Astrocyte of the cerebellum (primary cell): ENCODE measurements at regions not wholly inside any gene's neighbourhood (a gene's known extent, or its start where the extent isn't known, plus 50 kb on each side); places are given as distances from the start of the nearest gene placed in this dataset.

Source experiments
- DNase-seq: peaks from one replicate; pipeline ENCODE4 v3.0.0-alpha.2; 2011; ENCODE audit warnings: low read depth
- H3K4me3 ChIP-seq: 2 replicates; pipeline ENCODE4 v1.5.1; 2011; ENCODE audit warnings: mild to moderate bottlenecking, low read depth, low read length, moderate library complexity
- CTCF ChIP-seq: IDR thresholded peaks from 2 replicates; pipeline ENCODE4 v1.5.1; 2012; ENCODE audit warnings: low read length, low read depth, moderate library complexity, mild to moderate bottlenecking; ENCODE audit errors: missing control alignments
- in situ Hi-C: cut with HindIII; loops from 2 replicates; pipeline ENCODE4 v1.10.0; 2017; ENCODE audit warnings: low sequenced_read_pairs

DNA sequence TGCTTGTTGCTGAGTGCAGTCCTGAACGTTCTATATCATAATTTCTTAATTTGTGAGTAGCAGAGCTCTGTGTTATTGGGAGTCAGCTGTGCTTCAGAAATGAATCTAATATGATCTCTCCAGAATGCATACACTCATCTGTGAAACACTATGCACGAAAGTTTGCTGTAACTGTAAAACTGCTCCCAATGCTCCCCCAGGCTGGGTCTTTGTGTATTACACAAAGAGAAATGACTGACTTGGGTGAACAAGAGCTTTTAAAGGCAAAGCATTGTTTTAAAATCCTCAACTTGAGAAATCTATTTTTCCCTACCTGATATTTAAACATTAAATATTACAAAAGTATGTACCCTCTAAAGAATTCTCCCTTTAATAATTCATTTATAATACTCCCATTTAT, 636.7 kb upstream of the KIF2B start:
- TF ChIP-seq CTCF = no peak
- in situ Hi-C loops = no loop called here
- no peak for DNase-seq
- H3K4me3 ChIP-seq = no peak overlapping the region

DNA sequence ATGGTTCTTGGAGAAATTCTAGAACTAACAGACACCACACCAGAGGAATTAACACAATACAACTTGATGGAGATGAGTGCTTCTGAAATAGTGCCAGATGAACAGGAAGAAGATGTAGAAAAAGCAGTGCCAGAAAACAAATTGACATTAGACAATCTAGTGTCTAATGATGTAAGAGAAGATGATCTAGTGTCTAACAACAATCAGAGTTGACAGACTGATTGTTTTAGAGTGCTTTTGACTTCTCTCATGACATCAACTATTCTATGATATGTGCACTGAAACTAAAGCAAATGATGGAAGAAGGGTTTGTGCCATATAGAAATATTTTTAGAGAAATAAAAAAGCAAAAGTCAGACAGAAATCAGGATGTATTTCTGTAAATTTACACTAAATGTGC, 646.1 kb upstream of the KIF2B start:
- TF ChIP-seq CTCF = no peak
- DNase-seq = no peak
- H3K4me3 ChIP-seq = no peak overlapping the region
- in situ Hi-C loops = no loop called here

GRCh38 chr17:53168413-53168812, 654.3 kb upstream of the KIF2B start:
- TF ChIP-seq CTCF = no peak
- no peak overlapping the region for H3K4me3 ChIP-seq
- DNase-seq = no peak
- in situ Hi-C loops = no loop called here

GRCh38 chr17:53166731-53167130, 656.0 kb upstream of the KIF2B start:
- H3K4me3 ChIP-seq = no peak overlapping the region
- no peak for DNase-seq
- in situ Hi-C loops = no loop called here
- TF ChIP-seq CTCF = no peak

DNA sequence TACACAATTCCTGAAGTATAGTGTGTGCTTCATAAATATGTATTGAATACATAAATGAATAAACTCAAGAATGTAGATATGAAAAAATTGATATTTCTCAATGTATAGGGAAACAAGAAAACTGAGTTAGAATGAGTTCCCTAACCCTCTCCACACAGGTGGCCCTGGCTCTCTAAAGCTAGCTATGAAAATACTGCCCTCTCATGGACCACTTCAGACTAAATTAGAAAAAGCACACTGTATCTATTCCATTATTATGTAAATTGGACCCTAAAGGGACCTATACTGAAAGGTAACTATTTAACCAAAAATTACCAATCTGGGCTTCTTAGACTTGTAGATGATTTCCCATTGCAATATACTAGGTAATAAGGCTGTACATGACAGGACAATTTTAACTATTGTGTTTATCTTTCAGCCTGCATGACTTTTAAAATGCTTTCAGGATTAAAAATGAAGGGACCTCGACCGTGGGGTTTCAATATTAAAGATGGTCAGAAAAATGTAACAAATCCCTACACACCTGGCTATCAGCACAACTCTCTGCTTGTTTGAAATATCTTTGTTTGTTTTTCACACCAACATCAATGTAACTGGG, 672.5 kb upstream of the KIF2B start:
- no peak overlapping the region for H3K4me3 ChIP-seq
- in situ Hi-C loops = no loop called here
- no peak for DNase-seq
- no peak for TF ChIP-seq CTCF

DNA sequence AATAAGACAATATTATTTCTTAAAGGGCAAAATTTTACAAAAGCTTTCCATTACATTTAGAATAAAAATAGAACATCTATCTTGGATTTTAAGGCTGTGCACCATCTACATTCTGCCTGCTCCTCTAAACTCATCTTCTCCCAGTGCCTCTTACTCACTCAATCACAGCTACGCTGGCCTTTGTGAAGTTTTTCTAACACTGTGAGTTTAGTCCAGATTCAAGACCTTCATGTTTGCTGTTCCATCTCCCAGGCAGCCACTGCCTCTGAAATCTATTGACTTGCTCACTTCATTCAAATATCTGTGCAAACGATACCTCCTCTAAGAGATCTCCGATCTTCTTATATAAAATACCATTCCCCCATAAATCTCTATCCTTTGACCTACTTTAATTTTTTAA, 673.4 kb upstream of the KIF2B start:
- in situ Hi-C loops = no loop called here
- no peak overlapping the region for H3K4me3 ChIP-seq
- no peak for TF ChIP-seq CTCF
- no peak for DNase-seq

GRCh38 chr17:53148058-53148457, 674.7 kb upstream of the KIF2B start:
- in situ Hi-C loops = no loop called here
- DNase-seq = no peak
- TF ChIP-seq CTCF = no peak
- H3K4me3 ChIP-seq = no peak overlapping the region
